WTC11 (cell line): ENCODE measurements at regions not wholly inside any gene's neighbourhood (a gene's known extent, or its start where the extent isn't known, plus 50 kb on each side); places are given as distances from the start of the nearest gene placed in this dataset.

Experiments
- ATF3 ChIP-seq: sonication (generic); formaldehyde crosslinking; conservative IDR thresholded peaks from 2 replicates; pipeline ENCODE4 v1.8.1; 2022; ENCODE audit warnings: mild to moderate bottlenecking, missing genetic modification reagents
- CBFB ChIP-seq: sonication (generic); formaldehyde crosslinking; IDR thresholded peaks from 2 replicates; pipeline ENCODE4 v1.8.1; 2022; ENCODE audit warnings: mild to moderate bottlenecking, low read depth, missing genetic modification reagents
- CREB1 ChIP-seq: sonication (generic); formaldehyde crosslinking; IDR thresholded peaks from 2 replicates; pipeline ENCODE4 v1.8.0; 2023; ENCODE audit warnings: mild to moderate bottlenecking, missing genetic modification reagents
- CTCF ChIP-seq: fragments of 200-600 bp; IDR thresholded peaks from 2 replicates; pipeline ENCODE4 v1.8.0; 2022; ENCODE audit warnings: antibody characterized with exemption
- E2F5 ChIP-seq: sonication (generic); formaldehyde crosslinking; IDR thresholded peaks from 2 replicates; pipeline ENCODE4 v1.8.1; 2022; ENCODE audit warnings: mild to moderate bottlenecking, moderate library complexity, missing genetic modification reagents
- FOXK1 ChIP-seq: sonication (generic); formaldehyde crosslinking; IDR thresholded peaks from 2 replicates; pipeline ENCODE4 v1.8.0; 2022; ENCODE audit warnings: mild to moderate bottlenecking, moderate library complexity, missing genetic modification reagents
- IRF1 ChIP-seq: sonication (generic); formaldehyde crosslinking; IDR thresholded peaks from 2 replicates; pipeline ENCODE4 v1.8.0; 2023; ENCODE audit warnings: missing genetic modification reagents
- SMAD4 ChIP-seq: sonication (generic); formaldehyde crosslinking; IDR thresholded peaks from 2 replicates; pipeline ENCODE4 v1.8.0; 2022; ENCODE audit warnings: mild to moderate bottlenecking, missing genetic modification reagents
- USF1 ChIP-seq: sonication (generic); formaldehyde crosslinking; IDR thresholded peaks from 2 replicates; pipeline ENCODE4 v1.8.0; 2022; ENCODE audit warnings: mild to moderate bottlenecking, missing genetic modification reagents

- TF ChIP-seq CTCF (no peak), SMAD4 (CRISPR knock-in tag) (no peak), ATF3 (CRISPR knock-in tag) (no peak), FOXK1 (CRISPR knock-in tag) (no peak), IRF1 (CRISPR knock-in tag) (no peak), E2F5 (CRISPR knock-in tag) (no peak), USF1 (CRISPR knock-in tag) (no peak), CBFB (CRISPR knock-in tag) (no peak), CREB1 (CRISPR knock-in tag) (no peak)
Measured at GRCh38 chr12:13609894-13610679, 371.3 kb downstream of the GRIN2B start.
